IMR-90 (cell line): ENCODE measurements at regions not wholly inside any gene's neighbourhood (a gene's known extent, or its start where the extent isn't known, plus 50 kb on each side); places are given as distances from the start of the nearest gene placed in this dataset.

Experiments used
- ATAC-seq: fragments of 200-7000 bp; cut with Tn5 transposase; 2 replicates; pipeline ENCODE4 v1.9.1; 2020; ENCODE audit warnings: low read depth, mild to moderate bottlenecking, moderate library complexity
- BruUV-seq: library from RNA; stranded (reverse); fragments of 400-500 nt; replicated peaks from 2 replicates; lab custom pipeline; 2021; lab: Mats Ljungman, UMichigan
- CTCF ChIA-PET: fragments of 300-600 bp; formaldehyde crosslinking; extraction: SDS; loops from one replicate; lab custom pipeline; 2021; ENCODE audit warnings: antibody characterized with exemption; lab: Yijun Ruan, JAX
- POLR2A ChIA-PET: fragments of 300-600 bp; sonication (Branson Sonifier 250); formaldehyde crosslinking; loops from one replicate; lab custom pipeline; 2022; ENCODE audit warnings: antibody characterized with exemption; ENCODE audit not compliant: unreplicated experiment; lab: Charles Lee
- DNase-seq: peaks from one replicate; pipeline ENCODE4 v3.0.0; 2013
- H2AFZ ChIP-seq: replicated peaks from 2 replicates; pipeline ENCODE3; 2013; ENCODE audit warnings: low read length, mild to moderate bottlenecking; ENCODE audit not compliant: poor library complexity
- H2AK5ac ChIP-seq: 2 replicates; pipeline ENCODE4 v1.6.1; 2013; ENCODE audit warnings: low read depth, low read length, inconsistent platforms
- H2AK9ac ChIP-seq: replicated peaks from 2 replicates; pipeline ENCODE3; 2013; ENCODE audit warnings: mild to moderate bottlenecking, low read depth, low read length, moderate library complexity; ENCODE audit not compliant: poor library complexity
- H2BK120ac ChIP-seq: 2 replicates; pipeline ENCODE4 v1.6.1; 2013; ENCODE audit warnings: low read depth, low read length, inconsistent platforms
- H2BK15ac ChIP-seq: 3 replicates; pipeline ENCODE4 v1.6.1; 2013; ENCODE audit warnings: low read depth, low read length, inconsistent platforms
- H2BK20ac ChIP-seq: 2 replicates; pipeline ENCODE4 v1.6.1; 2013; ENCODE audit warnings: low read depth, mild to moderate bottlenecking, inconsistent platforms, low read length, moderate library complexity
- H2BK5ac ChIP-seq: 2 replicates; pipeline ENCODE4 v1.6.1; 2013; ENCODE audit warnings: mild to moderate bottlenecking, low read depth, low read length, inconsistent platforms; ENCODE audit not compliant: poor library complexity, severe bottlenecking
- H3K14ac ChIP-seq: replicated peaks from 2 replicates; pipeline ENCODE4 v1.6.1; 2013; ENCODE audit warnings: low read depth, low read length, inconsistent platforms
- H3K18ac ChIP-seq: 2 replicates; pipeline ENCODE4 v1.6.1; 2013; ENCODE audit warnings: low read depth, low read length, control low read depth
- H3K23ac ChIP-seq: 2 replicates; pipeline ENCODE4 v1.6.1; 2013; ENCODE audit warnings: low read depth, low read length, inconsistent platforms
- H3K27ac ChIP-seq: 2 replicates; pipeline ENCODE4 v1.5.1; 2013; ENCODE audit warnings: mild to moderate bottlenecking, control low read depth, low read length; ENCODE audit not compliant: insufficient read depth
- H3K27me3 ChIP-seq: 2 replicates; pipeline ENCODE4 v1.6.1; 2013; ENCODE audit warnings: low read length; ENCODE audit not compliant: control insufficient read depth, insufficient read depth
- H3K36me3 ChIP-seq: 2 replicates; pipeline ENCODE4 v1.6.1; 2013; ENCODE audit warnings: low read length, mixed read lengths; ENCODE audit not compliant: control insufficient read depth, insufficient read depth
- H3K4ac ChIP-seq: 2 replicates; pipeline ENCODE4 v1.6.1; 2013; ENCODE audit warnings: low read depth, low read length, inconsistent platforms
- H3K4me1 ChIP-seq: 2 replicates; pipeline ENCODE4 v1.6.1; 2013; ENCODE audit warnings: low read length, mixed read lengths; ENCODE audit not compliant: control insufficient read depth, insufficient read depth
- H3K4me2 ChIP-seq: 2 replicates; pipeline ENCODE4 v1.6.1; 2013; ENCODE audit warnings: low read depth, mild to moderate bottlenecking, control low read depth, low read length, moderate library complexity
- H3K4me3 ChIP-seq: 2 replicates; pipeline ENCODE4 v1.5.1; 2013; ENCODE audit warnings: low read depth, mild to moderate bottlenecking, control low read depth, low read length, moderate library complexity; ENCODE audit not compliant: insufficient read depth
- H3K56ac ChIP-seq: 2 replicates; pipeline ENCODE4 v1.6.1; 2013; ENCODE audit warnings: low read length, inconsistent platforms; ENCODE audit not compliant: insufficient read depth; ENCODE audit errors: extremely low read depth
- H3K79me1 ChIP-seq, 2 experiments: 2 replicates each; pipeline ENCODE4 v1.6.1; 2013; ENCODE audit warnings: low read length in 2 of 2, inconsistent platforms in 1 of 2, low read depth in 1 of 2
- H3K9ac ChIP-seq: 2 replicates; pipeline ENCODE4 v1.6.1; 2013; ENCODE audit warnings: low read depth, low read length, control low read depth
- H3K9me1 ChIP-seq: 2 replicates; pipeline ENCODE4 v1.6.1; 2013; ENCODE audit warnings: low read length, inconsistent platforms; ENCODE audit not compliant: insufficient read depth
- H3K9me3 ChIP-seq: 2 replicates; pipeline ENCODE4 v1.6.1; 2013; ENCODE audit warnings: low read length; ENCODE audit not compliant: control insufficient read depth, insufficient read depth
- H4K20me1 ChIP-seq: 2 replicates; pipeline ENCODE4 v1.6.1; 2013; ENCODE audit warnings: low read length, inconsistent platforms; ENCODE audit not compliant: insufficient read depth
- H4K5ac ChIP-seq: 2 replicates; pipeline ENCODE4 v1.6.1; 2013; ENCODE audit warnings: mild to moderate bottlenecking, low read depth, low read length, control low read depth
- H4K8ac ChIP-seq, 2 experiments: 2 replicates each; pipeline ENCODE4 v1.6.1; 2013; ENCODE audit warnings: low read depth in 2 of 2, low read length in 2 of 2, control low read depth in 1 of 2, inconsistent platforms in 1 of 2
- H4K91ac ChIP-seq: 2 replicates; pipeline ENCODE4 v1.6.1; 2013; ENCODE audit warnings: low read depth, low read length, inconsistent platforms; ENCODE audit not compliant: insufficient read depth
- BHLHE40 ChIP-seq: fragments of 150-350 bp; IDR thresholded peaks from 2 replicates; pipeline ENCODE4 v1.6.1; 2016; ENCODE audit warnings: mild to moderate bottlenecking, low read depth, low read length
- CEBPB ChIP-seq: IDR thresholded peaks from 2 replicates; pipeline ENCODE4 v1.6.1; 2012; ENCODE audit warnings: low read depth, low read length, improper control_type of control experiment
- CHD1 ChIP-seq: IDR thresholded peaks from 2 replicates; pipeline ENCODE4 v1.6.1; 2012; ENCODE audit warnings: low read depth, low read length, improper control_type of control experiment
- CTCF ChIP-seq: conservative IDR thresholded peaks from 2 replicates; pipeline ENCODE4 v1.5.1; 2012; ENCODE audit warnings: mild to moderate bottlenecking, low read depth, low read length, improper control_type of control experiment
- FOS ChIP-seq: fragments of 150-350 bp; IDR thresholded peaks from 2 replicates; pipeline ENCODE4 v1.6.1; 2016; ENCODE audit warnings: low read depth, low read length
- MAFK ChIP-seq: IDR thresholded peaks from 2 replicates; pipeline ENCODE4 v1.6.1; 2012; ENCODE audit warnings: low read depth, low read length, improper control_type of control experiment
- MAZ ChIP-seq: IDR thresholded peaks from 2 replicates; pipeline ENCODE4 v1.6.1; 2012; ENCODE audit warnings: low read depth, mild to moderate bottlenecking, low read length, improper control_type of control experiment, moderate library complexity, borderline replicate concordance
- MXI1 ChIP-seq: IDR thresholded peaks from 2 replicates; pipeline ENCODE4 v1.6.1; 2012; ENCODE audit warnings: low read depth, mild to moderate bottlenecking, low read length, moderate library complexity, borderline replicate concordance
- NFE2L2 ChIP-seq: fragments of 150-350 bp; IDR thresholded peaks from 2 replicates; pipeline ENCODE4 v1.6.1; 2016; ENCODE audit warnings: low read depth, mild to moderate bottlenecking, low read length
- POLR2A ChIP-seq: IDR thresholded peaks from 2 replicates; pipeline ENCODE4 v1.6.1; 2012; ENCODE audit warnings: mild to moderate bottlenecking, low read depth, low read length
- RAD21 ChIP-seq: IDR thresholded peaks from 2 replicates; pipeline ENCODE4 v1.6.1; 2012; ENCODE audit warnings: low read length, improper control_type of control experiment
- RCOR1 ChIP-seq: IDR thresholded peaks from 2 replicates; pipeline ENCODE4 v1.6.1; 2012; ENCODE audit warnings: mild to moderate bottlenecking, low read length, improper control_type of control experiment; ENCODE audit not compliant: insufficient replicate concordance
- RFX5 ChIP-seq: IDR thresholded peaks from 2 replicates; pipeline ENCODE4 v1.8.0; 2012; ENCODE audit warnings: low read depth, mild to moderate bottlenecking, low read length, moderate library complexity
- SMC3 ChIP-seq: fragments of 150-350 bp; IDR thresholded peaks from 2 replicates; pipeline ENCODE4 v1.6.1; 2016; ENCODE audit warnings: low read depth, mild to moderate bottlenecking, antibody characterized with exemption, low read length, moderate library complexity
- WGBS, 2 experiments: methylation state at CpG; one replicate each; pipeline versions ENCODE4 v1.1.5 to v1.1.7; 2013; ENCODE audit warnings: missing lambda C conversion rate in 2 of 2; ENCODE audit not compliant: insufficient read length in 1 of 2; ENCODE audit errors: extremely low coverage in 2 of 2; 5-methylcytosine and 5-hydroxymethylcytosine counted together
- dilution Hi-C: fragments of 300-500 bp; cut with HindIII; formaldehyde crosslinking; loops from one replicate; pipeline ENCODE4 v1.14.3; 2018; ENCODE audit warnings: low sequenced_read_pairs; ENCODE audit not compliant: unreplicated experiment
- in situ Hi-C: fragments of 300-500 bp; cut with MboI; formaldehyde crosslinking; loops from 3 replicates; pipeline ENCODE4 v1.14.3; 2019; ENCODE audit warnings: low sequenced_read_pairs, inconsistent platforms, mixed read lengths
- intact Hi-C: fragments of 100-400 bp; cut with micrococcal nuclease; formaldehyde crosslinking; loops from 2 replicates; pipeline ENCODE4 v1.10.0; 2022
- TF ChIP-seq, protein P1 (sequence below): fragments of 150-350 bp; IDR thresholded peaks from 2 replicates; pipeline ENCODE4 v1.6.1; 2017; ENCODE audit warnings: mild to moderate bottlenecking, antibody characterized with exemption, low read length, low read depth
- TF ChIP-seq, protein P2 (sequence below): fragments of 150-350 bp; IDR thresholded peaks from 2 replicates; pipeline ENCODE4 v1.6.1; 2016; ENCODE audit warnings: low read depth, mild to moderate bottlenecking, low read length, moderate library complexity, borderline replicate concordance

GRCh38 chr10:57754803-57755202 lies 512.9 kb downstream of the IPMK start:
- no peak for TF ChIP-seq MAZ
- TF ChIP-seq RAD21, result no peak
- TF ChIP-seq SMC3, result no peak
- no peak for TF ChIP-seq MXI1
- TF ChIP-seq CHD1, result no peak
- TF ChIP-seq CTCF, result no peak
- no peak for TF ChIP-seq RFX5
- TF ChIP-seq NFE2L2, result no peak
- TF ChIP-seq, protein P1, sequence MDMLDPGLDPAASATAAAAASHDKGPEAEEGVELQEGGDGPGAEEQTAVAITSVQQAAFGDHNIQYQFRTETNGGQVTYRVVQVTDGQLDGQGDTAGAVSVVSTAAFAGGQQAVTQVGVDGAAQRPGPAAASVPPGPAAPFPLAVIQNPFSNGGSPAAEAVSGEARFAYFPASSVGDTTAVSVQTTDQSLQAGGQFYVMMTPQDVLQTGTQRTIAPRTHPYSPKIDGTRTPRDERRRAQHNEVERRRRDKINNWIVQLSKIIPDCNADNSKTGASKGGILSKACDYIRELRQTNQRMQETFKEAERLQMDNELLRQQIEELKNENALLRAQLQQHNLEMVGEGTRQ, result no peak
- TF ChIP-seq RCOR1, result no peak
- TF ChIP-seq FOS, result no peak
- no peak for TF ChIP-seq CEBPB
- TF ChIP-seq, protein P2, sequence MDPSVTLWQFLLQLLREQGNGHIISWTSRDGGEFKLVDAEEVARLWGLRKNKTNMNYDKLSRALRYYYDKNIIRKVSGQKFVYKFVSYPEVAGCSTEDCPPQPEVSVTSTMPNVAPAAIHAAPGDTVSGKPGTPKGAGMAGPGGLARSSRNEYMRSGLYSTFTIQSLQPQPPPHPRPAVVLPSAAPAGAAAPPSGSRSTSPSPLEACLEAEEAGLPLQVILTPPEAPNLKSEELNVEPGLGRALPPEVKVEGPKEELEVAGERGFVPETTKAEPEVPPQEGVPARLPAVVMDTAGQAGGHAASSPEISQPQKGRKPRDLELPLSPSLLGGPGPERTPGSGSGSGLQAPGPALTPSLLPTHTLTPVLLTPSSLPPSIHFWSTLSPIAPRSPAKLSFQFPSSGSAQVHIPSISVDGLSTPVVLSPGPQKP, result no peak
- no peak for TF ChIP-seq POLR2A
- TF ChIP-seq MAFK, result no peak
- TF ChIP-seq BHLHE40, result no peak
- dilution Hi-C loops, result no loop called here

More at GRCh38 chr10:57754803-57755202, 512.9 kb downstream of the IPMK start:
- no peak overlapping the region for H2BK15ac ChIP-seq
- no peaks in the 10 kb centered on the region for H3K9me3 ChIP-seq
- no peak overlapping the region for H4K5ac ChIP-seq
- no peak overlapping the region for H2AFZ ChIP-seq
- in situ Hi-C loops (no loop called here), intact Hi-C loops (no loop called here)
- H3K9ac ChIP-seq, result no peak overlapping the region
- no TSS peak for BruUV-seq
- no peak overlapping the region for H3K18ac ChIP-seq
- ChIA-PET CTCF (interaction anchor here (0.6 kb wide), 1 partner anchor 182 kb away, joined by 3 read pairs; no protein-coding TSS in a partner anchor), POLR2A (no interaction called here)
- no peak overlapping the region for H3K4ac ChIP-seq
- H3K9me1 ChIP-seq, result no peaks in the 10 kb centered on the region
- no peak overlapping the region for H2BK5ac ChIP-seq
- H4K8ac ChIP-seq, result no peak overlapping the region
- no peak overlapping the region for H3K4me3 ChIP-seq
- no peak overlapping the region for H2BK20ac ChIP-seq
- DNase-seq, result no peak
- ATAC-seq, result no peak
- no peak overlapping the region for H2AK9ac ChIP-seq
- H3K23ac ChIP-seq, result no peak overlapping the region
- H4K91ac ChIP-seq, result no peak overlapping the region
- no peaks in the 10 kb centered on the region for H3K27me3 ChIP-seq
- no peak overlapping the region for H2AK5ac ChIP-seq
- no peaks in the 10 kb centered on the region for H3K4me1 ChIP-seq
- H3K36me3 ChIP-seq, result no peaks in the 10 kb centered on the region
- no peaks in the 10 kb centered on the region for H4K20me1 ChIP-seq
- no peak overlapping the region for H3K14ac ChIP-seq
- no peak overlapping the region for H3K4me2 ChIP-seq
- WGBS, 2 experiments, result no CpG with 5 or more reads among the region's 4 CpGs
- no peaks in the 10 kb centered on the region for H3K79me1 ChIP-seq
- H3K27ac ChIP-seq, result no peak overlapping the region
- H2BK120ac ChIP-seq, result no peak overlapping the region
- H3K56ac ChIP-seq, result no peak overlapping the region
